22Rv1 (cell line): ENCODE measurements at regions not wholly inside any gene's neighbourhood (a gene's known extent, or its start where the extent isn't known, plus 50 kb on each side); places are given as distances from the start of the nearest gene placed in this dataset.
"Not testable (repeated sequence)": the region's sequence is repeated elsewhere in the genome, so short reads cannot be mapped to it uniquely, and the experiment has no call there.

Experiments used
- H3K27ac ChIP-seq: fragments of 450-650 bp; 2 replicates; pipeline ENCODE4 v1.5.1; 2017
- ZFX ChIP-seq: fragments of 450-650 bp; IDR thresholded peaks from 2 replicates; pipeline ENCODE4 v1.6.1; 2017; ENCODE audit warnings: antibody characterized with exemption, borderline replicate concordance
- TF ChIP-seq, protein P1 (sequence below): fragments of 450-650 bp; IDR thresholded peaks from 2 replicates; pipeline ENCODE4 v1.5.1; 2017; ENCODE audit warnings: mild to moderate bottlenecking

DNA sequence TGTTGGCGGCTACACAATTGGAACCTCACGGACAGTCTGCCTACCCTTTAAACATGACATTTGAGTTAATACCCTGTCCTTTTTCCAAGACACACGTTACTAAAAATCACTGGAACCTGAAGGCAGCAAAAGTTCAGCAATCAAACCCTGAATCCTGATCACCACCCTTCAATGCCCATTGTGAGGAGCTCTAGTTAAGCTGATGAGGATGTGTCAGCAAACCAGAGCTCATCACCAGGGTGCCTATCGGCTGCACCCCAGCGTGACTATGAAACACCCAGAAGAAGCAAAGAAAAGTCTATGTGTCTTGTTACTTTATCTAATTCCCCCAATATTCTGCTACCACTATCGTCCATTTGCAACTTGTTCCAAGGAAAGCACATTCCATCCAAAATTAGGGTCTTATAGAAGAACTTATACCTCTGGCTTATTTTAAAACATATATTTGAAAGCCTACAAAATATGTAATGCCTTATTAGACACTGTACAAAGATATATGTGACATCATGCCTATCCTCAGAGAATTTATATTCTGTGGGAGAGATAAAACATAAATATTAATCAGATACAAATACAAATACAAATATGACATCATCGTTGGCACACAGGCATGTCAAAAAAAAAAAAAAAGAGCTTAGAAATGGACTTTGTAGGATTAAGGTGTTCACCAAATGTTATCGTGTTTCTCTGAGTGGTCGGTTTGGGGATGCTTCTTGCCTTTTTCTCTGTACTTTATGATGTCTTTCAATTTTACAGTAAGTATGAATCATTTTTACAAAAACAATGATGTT lies 219.7 kb upstream of the SETMAR start:
- TF ChIP-seq, protein P1, sequence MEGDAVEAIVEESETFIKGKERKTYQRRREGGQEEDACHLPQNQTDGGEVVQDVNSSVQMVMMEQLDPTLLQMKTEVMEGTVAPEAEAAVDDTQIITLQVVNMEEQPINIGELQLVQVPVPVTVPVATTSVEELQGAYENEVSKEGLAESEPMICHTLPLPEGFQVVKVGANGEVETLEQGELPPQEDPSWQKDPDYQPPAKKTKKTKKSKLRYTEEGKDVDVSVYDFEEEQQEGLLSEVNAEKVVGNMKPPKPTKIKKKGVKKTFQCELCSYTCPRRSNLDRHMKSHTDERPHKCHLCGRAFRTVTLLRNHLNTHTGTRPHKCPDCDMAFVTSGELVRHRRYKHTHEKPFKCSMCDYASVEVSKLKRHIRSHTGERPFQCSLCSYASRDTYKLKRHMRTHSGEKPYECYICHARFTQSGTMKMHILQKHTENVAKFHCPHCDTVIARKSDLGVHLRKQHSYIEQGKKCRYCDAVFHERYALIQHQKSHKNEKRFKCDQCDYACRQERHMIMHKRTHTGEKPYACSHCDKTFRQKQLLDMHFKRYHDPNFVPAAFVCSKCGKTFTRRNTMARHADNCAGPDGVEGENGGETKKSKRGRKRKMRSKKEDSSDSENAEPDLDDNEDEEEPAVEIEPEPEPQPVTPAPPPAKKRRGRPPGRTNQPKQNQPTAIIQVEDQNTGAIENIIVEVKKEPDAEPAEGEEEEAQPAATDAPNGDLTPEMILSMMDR, result no peak
- no peak for TF ChIP-seq ZFX

DNA sequence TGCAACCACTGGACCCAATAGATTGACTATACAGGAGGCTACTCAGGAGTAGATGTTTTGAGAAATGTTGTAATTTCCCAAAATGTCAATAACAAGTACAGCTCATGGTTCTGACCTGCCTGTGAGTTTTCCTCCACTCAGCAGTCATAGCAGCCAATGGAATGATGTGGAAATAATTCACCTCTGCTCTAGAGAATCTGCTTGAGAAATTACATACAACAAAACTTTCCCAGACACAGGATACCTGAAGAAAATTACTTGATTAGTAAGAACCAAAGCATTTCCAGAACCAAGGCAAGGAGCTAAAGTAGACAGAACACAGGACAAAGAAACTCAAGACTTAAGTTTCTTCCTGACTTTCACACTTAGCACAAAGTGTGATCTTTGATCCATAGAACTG lies 218.9 kb upstream of the SETMAR start:
- TF ChIP-seq, protein P1, result no peak
- no peak for TF ChIP-seq ZFX
- no peak overlapping the region for H3K27ac ChIP-seq

More for the DNA sequence above, 219.7 kb upstream of the SETMAR start:
- no peak overlapping the region for H3K27ac ChIP-seq

DNA sequence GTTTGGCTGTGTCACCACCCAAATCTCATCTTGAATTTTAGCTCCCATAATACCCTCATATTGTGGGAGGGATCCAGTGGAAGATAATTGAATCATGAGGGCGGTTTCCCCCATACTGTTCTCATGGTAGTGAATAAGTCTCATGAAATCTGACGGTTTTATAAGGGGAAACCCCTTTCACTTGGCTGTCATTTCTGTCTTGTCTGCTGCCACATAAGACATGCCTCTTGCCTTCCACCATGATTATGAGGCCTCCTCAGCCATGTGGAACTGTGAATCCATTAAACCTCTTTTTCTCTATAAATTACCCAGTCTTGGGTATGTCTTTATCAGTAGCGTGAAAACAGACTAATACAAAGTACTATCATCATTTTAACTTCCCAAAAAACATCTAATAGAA lies 216.5 kb upstream of the SETMAR start:
- not testable (repeated sequence) for H3K27ac ChIP-seq

DNA sequence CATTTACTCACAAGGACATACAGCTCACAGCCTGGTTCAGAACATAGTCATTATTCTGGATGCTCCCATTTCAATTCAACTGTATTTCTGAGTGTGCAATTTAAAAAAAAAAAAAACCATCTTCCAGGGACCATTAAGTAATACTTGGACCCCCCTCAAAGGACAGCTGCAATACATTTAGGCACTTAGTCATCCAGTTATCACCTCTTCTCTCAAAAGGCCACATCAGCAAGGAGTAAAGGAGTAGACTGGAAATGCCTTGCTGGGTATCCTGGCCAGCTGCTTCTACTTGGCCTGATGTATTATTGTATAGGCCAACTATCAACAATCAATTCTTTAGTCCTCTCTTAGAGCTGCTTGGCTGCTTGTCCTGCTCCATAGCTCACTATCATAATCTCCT lies 211.4 kb upstream of the SETMAR start:
- no peak overlapping the region for H3K27ac ChIP-seq
- TF ChIP-seq, protein P1, result no peak
- TF ChIP-seq ZFX, result no peak

DNA sequence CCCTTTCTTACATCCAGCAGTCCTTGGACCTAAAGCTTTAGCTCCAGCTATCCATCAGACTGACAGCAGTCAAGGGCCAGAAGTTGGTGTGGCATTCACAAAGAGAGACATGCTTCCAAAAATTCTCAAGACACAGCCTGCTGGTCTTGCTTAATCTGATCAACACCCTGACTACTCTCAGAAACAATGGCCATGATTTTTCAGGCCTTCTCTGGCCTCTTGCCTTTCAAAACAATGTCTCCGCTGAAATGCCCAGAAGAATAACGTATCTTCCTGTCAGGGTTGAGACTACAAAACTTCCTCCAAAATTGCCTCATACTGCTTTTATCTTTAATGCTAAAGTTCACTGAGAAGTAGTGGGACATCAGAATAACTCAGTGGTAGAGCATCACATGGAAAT lies 205.4 kb upstream of the SETMAR start:
- TF ChIP-seq, protein P1, result no peak
- no peak for TF ChIP-seq ZFX
- no peak overlapping the region for H3K27ac ChIP-seq

DNA sequence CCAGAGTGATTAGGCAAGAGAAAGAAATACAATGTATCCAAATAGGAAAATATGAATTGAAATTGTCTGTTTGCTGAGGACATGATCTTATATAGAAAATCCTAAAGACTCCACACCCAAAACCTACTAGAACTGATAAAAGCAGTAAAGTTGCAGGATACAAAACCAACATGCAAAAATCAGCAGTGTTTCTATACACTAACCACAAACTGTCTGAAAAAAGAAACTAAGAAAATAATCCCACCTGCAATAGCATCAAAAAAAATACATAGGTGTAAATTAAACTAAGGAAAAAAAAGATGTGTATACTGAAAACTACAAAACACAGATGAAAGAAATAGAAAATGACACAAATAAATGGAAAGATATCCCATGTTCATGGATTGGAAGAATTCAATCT lies 203.6 kb upstream of the SETMAR start:
- no peak overlapping the region for H3K27ac ChIP-seq
- TF ChIP-seq ZFX, result no peak
- TF ChIP-seq, protein P1, result no peak

DNA sequence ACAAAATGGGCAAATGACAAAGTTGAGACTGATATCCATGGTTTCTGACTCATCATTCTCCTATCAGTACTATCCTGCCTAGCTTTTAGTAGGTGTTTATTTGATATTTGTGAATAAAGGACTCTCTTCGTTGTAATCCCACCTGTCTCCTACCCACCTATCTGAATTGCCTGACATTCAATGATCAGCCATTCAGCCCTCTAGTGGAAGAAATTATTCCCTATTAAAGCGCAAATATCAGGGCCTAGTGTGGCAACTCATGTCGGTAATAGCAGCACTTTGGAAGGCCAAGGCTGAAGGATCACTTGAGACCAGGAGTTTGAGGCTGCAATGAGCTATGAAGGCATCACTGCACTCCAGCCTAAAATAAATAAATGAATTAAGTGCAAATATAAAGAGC lies 195.7 kb upstream of the SETMAR start:
- no peak overlapping the region for H3K27ac ChIP-seq
- TF ChIP-seq, protein P1, result peak; percentile 16; the same call in 1 of the 2 replicates
- TF ChIP-seq ZFX, result no peak
